PC-9 (cell line): ENCODE measurements at regions not wholly inside any gene's neighbourhood (a gene's known extent, or its start where the extent isn't known, plus 50 kb on each side); places are given as distances from the start of the nearest gene placed in this dataset.

Source experiments
- BruUV-seq: library from RNA; stranded (reverse); fragments of 400-500 nt; replicated peaks from 2 replicates; lab custom pipeline; 2021; lab: Mats Ljungman, UMichigan
- CTCF ChIA-PET: fragments of 300-600 bp; sonication (Branson Sonifier 250); formaldehyde crosslinking; loops from one replicate; lab custom pipeline; 2022; ENCODE audit warnings: antibody characterized with exemption; lab: Charles Lee
- POLR2A ChIA-PET: fragments of 300-600 bp; sonication (Branson Sonifier 250); formaldehyde crosslinking; loops from one replicate; lab custom pipeline; 2022; ENCODE audit warnings: antibody characterized with exemption; ENCODE audit not compliant: unreplicated experiment; lab: Charles Lee
- DNase-seq, 2 experiments: peaks; one replicate each; pipeline versions ENCODE4 v3.0.0 to v3.0.0-alpha.2; 2015 to 2022; ENCODE audit warnings: mixed read lengths in 1 of 2
- H2AFZ ChIP-seq: fragments of 200-600 bp; sonication (generic); 2 replicates; pipeline ENCODE4 v1.8.1; 2017; ENCODE audit warnings: antibody characterized with exemption
- H3F3A ChIP-seq: fragments of 200-600 bp; sonication (generic); 2 replicates; pipeline ENCODE4 v1.8.1; 2017; ENCODE audit warnings: antibody characterized with exemption, mild to moderate bottlenecking, low read depth; ENCODE audit not compliant: insufficient read depth
- H3K27ac ChIP-seq: fragments of 200-600 bp; sonication (generic); 2 replicates; pipeline ENCODE4 v1.6.1; 2016; ENCODE audit warnings: mixed run types
- H3K27me3 ChIP-seq: fragments of 200-600 bp; sonication (generic); 2 replicates; pipeline ENCODE4 v1.6.1; 2016; ENCODE audit warnings: low read depth, mixed run types; ENCODE audit not compliant: insufficient read depth
- H3K36me3 ChIP-seq: fragments of 200-600 bp; sonication (generic); 2 replicates; pipeline ENCODE4 v1.6.1; 2016; ENCODE audit warnings: low read depth, mixed run types
- H3K4me1 ChIP-seq: fragments of 200-600 bp; sonication (generic); replicated peaks from 2 replicates; pipeline ENCODE4 v1.6.1; 2016; ENCODE audit warnings: mixed run types; ENCODE audit not compliant: insufficient read depth
- H3K4me2 ChIP-seq: fragments of 200-600 bp; sonication (generic); 2 replicates; pipeline ENCODE4 v1.6.1; 2017; ENCODE audit warnings: mixed run types
- H3K4me3 ChIP-seq: fragments of 200-600 bp; sonication (generic); 2 replicates; pipeline ENCODE4 v1.6.1; 2016; ENCODE audit warnings: mixed run types
- H3K79me2 ChIP-seq: fragments of 200-600 bp; sonication (generic); 2 replicates; pipeline ENCODE4 v1.6.1; 2017; ENCODE audit warnings: low read depth, mixed run types
- H3K9me2 ChIP-seq: fragments of 200-600 bp; sonication (generic); 2 replicates; pipeline ENCODE4 v1.8.1; 2017; ENCODE audit warnings: mild to moderate bottlenecking; ENCODE audit not compliant: insufficient read depth
- H3K9me3 ChIP-seq: fragments of 200-600 bp; sonication (generic); 2 replicates; pipeline ENCODE4 v1.8.1; 2016; ENCODE audit warnings: low read depth; ENCODE audit not compliant: insufficient read depth
- H4K20me1 ChIP-seq: fragments of 200-600 bp; sonication (generic); 2 replicates; pipeline ENCODE4 v1.8.1; 2017; ENCODE audit not compliant: insufficient read depth
- CTCF ChIP-seq: fragments of 200-600 bp; sonication (generic); conservative IDR thresholded peaks from 2 replicates; pipeline ENCODE4 v1.6.1; 2017; ENCODE audit warnings: mixed run types, antibody characterized with exemption, mild to moderate bottlenecking, moderate library complexity
- EZH2 ChIP-seq: fragments of 200-600 bp; sonication (generic); IDR thresholded peaks from 2 replicates; pipeline ENCODE4 v1.8.0; 2017; ENCODE audit warnings: antibody characterized with exemption, low read depth
- intact Hi-C: fragments of 100-400 bp; cut with micrococcal nuclease; formaldehyde crosslinking; loops from one replicate; pipeline ENCODE4 v1.10.0; 2022; ENCODE audit not compliant: unreplicated experiment

DNA sequence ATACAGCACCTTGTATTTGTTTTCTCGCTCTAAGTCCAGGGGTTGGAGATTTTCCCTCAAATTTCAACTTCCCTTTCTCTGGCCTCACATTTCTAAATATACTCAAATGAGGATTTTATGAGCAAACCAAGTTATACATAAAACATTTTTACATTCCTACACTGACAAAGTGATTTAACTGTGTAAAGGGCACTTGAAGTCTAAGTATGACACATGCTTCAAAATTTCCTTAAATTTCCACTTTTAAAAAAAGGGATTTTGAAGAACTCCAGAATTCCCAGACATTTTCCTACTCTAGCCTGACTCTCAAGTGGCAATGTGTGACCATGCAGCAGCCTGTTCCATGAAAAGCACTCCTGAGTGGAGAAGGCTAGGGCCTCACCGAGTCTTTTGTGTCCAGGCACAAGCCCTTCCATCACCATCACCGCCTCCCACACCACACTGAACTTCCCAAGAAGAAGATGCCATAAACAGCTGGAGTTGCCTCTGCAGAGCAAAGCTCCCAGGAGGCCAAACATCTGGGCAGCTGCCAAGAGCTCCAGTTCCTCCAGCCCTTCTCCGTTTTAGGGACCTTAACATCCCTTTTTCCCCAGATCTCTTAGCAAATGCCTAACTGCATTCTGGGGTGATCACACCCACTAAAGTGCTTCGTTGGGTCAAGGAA is 68.9 kb downstream of the NCR2 start:
- Histone ChIP-seq H3K27ac (no peak overlapping the region), H4K20me1 (no peaks in the 10 kb centered on the region), H3K9me2 (no peaks in the 10 kb centered on the region), H3K4me3 (no peak overlapping the region), H3K9me3 (no peaks in the 10 kb centered on the region), H3K4me1 (no peaks in the 10 kb centered on the region), H3F3A (no peaks in the 10 kb centered on the region), H2AFZ (no peak overlapping the region), H3K4me2 (no peak overlapping the region), H3K79me2 (no peaks in the 10 kb centered on the region), H3K27me3 (peaks cover 56% of the 10 kb centered on the region; the same call in 1 of the 2 replicates), H3K36me3 (no peaks in the 10 kb centered on the region)
- POLR2A ChIA-PET = interaction anchor here (0.6 kb wide), 1 partner anchor 320 kb away, joined by 3 read pairs; no protein-coding TSS in a partner anchor
- intact Hi-C loops = no loop called here
- CTCF ChIA-PET = no interaction called here
- TF ChIP-seq EZH2 (no peak), CTCF (no peak)
- no peak for DNase-seq
- no TSS peak for BruUV-seq

GRCh38 chr6:41405941-41406727 is 70.7 kb downstream of the NCR2 start:
- DNase-seq = no peak
- no peaks in the 10 kb centered on the region for H3K9me3 ChIP-seq
- H2AFZ ChIP-seq = no peak overlapping the region
- CTCF ChIA-PET = no interaction called here
- no peaks in the 10 kb centered on the region for H3F3A ChIP-seq
- no peaks in the 10 kb centered on the region for H3K36me3 ChIP-seq
- no peaks in the 10 kb centered on the region for H3K9me2 ChIP-seq
- H3K79me2 ChIP-seq = no peaks in the 10 kb centered on the region
- no peak overlapping the region for H3K4me3 ChIP-seq
- TF ChIP-seq CTCF (no peak), EZH2 (no peak)
- H3K27ac ChIP-seq = no peak overlapping the region
- POLR2A ChIA-PET = no interaction called here
- H3K4me1 ChIP-seq = no peaks in the 10 kb centered on the region
- no peaks in the 10 kb centered on the region for H4K20me1 ChIP-seq
- no peak overlapping the region for H3K4me2 ChIP-seq
- H3K27me3 ChIP-seq = peaks cover 61% of the 10 kb centered on the region
- intact Hi-C loops = no loop called here
- BruUV-seq = no TSS peak

GRCh38 chr6:41406728-41407489 is 71.5 kb downstream of the NCR2 start:
- H2AFZ ChIP-seq = no peak overlapping the region
- TF ChIP-seq EZH2 (no peak), CTCF (no peak)
- H3K4me3 ChIP-seq = no peak overlapping the region
- ChIA-PET POLR2A (no interaction called here), CTCF (no interaction called here)
- H4K20me1 ChIP-seq = no peaks in the 10 kb centered on the region
- H3K27ac ChIP-seq = no peak overlapping the region
- H3K9me3 ChIP-seq = no peaks in the 10 kb centered on the region
- H3K36me3 ChIP-seq = no peaks in the 10 kb centered on the region
- no peak for DNase-seq
- intact Hi-C loops = no loop called here
- no peaks in the 10 kb centered on the region for H3K9me2 ChIP-seq
- no peaks in the 10 kb centered on the region for H3K79me2 ChIP-seq
- no TSS peak for BruUV-seq
- no peak overlapping the region for H3K4me2 ChIP-seq
- peaks cover 62% of the 10 kb centered on the region for H3K27me3 ChIP-seq
- no peaks in the 10 kb centered on the region for H3F3A ChIP-seq
- no peaks in the 10 kb centered on the region for H3K4me1 ChIP-seq
